Endodermal cell (in vitro differentiated cells): ENCODE measurements at regions not wholly inside any gene's neighbourhood (a gene's known extent, or its start where the extent isn't known, plus 50 kb on each side); places are given as distances from the start of the nearest gene placed in this dataset.
"Not testable (repeated sequence)": the region's sequence is repeated elsewhere in the genome, so short reads cannot be mapped to it uniquely, and the experiment has no call there.

Source experiments
- DNase-seq: peaks from one replicate; pipeline ENCODE4 v3.0.0-alpha.2; 2017
- H3K27ac ChIP-seq: 2 replicates; pipeline ENCODE4 v1.5.1; 2013; ENCODE audit warnings: mild to moderate bottlenecking, low read depth, low read length, moderate library complexity
- H3K27me3 ChIP-seq: 2 replicates; pipeline ENCODE4 v1.6.1; 2013; ENCODE audit warnings: mild to moderate bottlenecking, low read length, moderate library complexity; ENCODE audit not compliant: insufficient read depth, control insufficient read depth, poor library complexity, severe bottlenecking
- H3K36me3 ChIP-seq: 2 replicates; pipeline ENCODE4 v1.7.0; 2013; ENCODE audit warnings: mild to moderate bottlenecking, low read length, moderate library complexity; ENCODE audit not compliant: control insufficient read depth, insufficient read depth
- H3K4me1 ChIP-seq: one replicate; pipeline ENCODE4 v1.7.0; 2013; ENCODE audit warnings: low read length; ENCODE audit not compliant: control insufficient read depth, insufficient read depth
- H3K4me3 ChIP-seq: 2 replicates; pipeline ENCODE4 v1.5.1; 2013; ENCODE audit warnings: mild to moderate bottlenecking, low read length, moderate library complexity
- H3K9ac ChIP-seq: 2 replicates; pipeline ENCODE4 v1.6.1; 2013; ENCODE audit warnings: mild to moderate bottlenecking, low read length, moderate library complexity; ENCODE audit not compliant: poor library complexity, severe bottlenecking; ENCODE audit errors: extremely low read depth
- H3K9me3 ChIP-seq: 2 replicates; pipeline ENCODE4 v1.6.1; 2013; ENCODE audit warnings: mild to moderate bottlenecking, low read length, moderate library complexity; ENCODE audit not compliant: control insufficient read depth
- H3K27ac Mint-ChIP-seq: 2 replicates; pipeline ENCODE4 v1.8.0; 2020; ENCODE audit warnings: mixed read lengths
- H3K27me3 Mint-ChIP-seq: 2 replicates; pipeline ENCODE4 v1.8.0; 2021; ENCODE audit warnings: mild to moderate bottlenecking, mixed read lengths; ENCODE audit not compliant: insufficient read depth
- H3K36me3 Mint-ChIP-seq: 2 replicates; pipeline ENCODE4 v1.8.0; 2020; ENCODE audit warnings: low read depth, mixed read lengths
- H3K4me1 Mint-ChIP-seq: 2 replicates; pipeline ENCODE4 v1.8.0; 2020; ENCODE audit warnings: mixed read lengths
- H3K4me3 Mint-ChIP-seq: 2 replicates; pipeline ENCODE4 v1.8.0; 2020; ENCODE audit warnings: mild to moderate bottlenecking, moderate library complexity, mixed read lengths
- H3K9me3 Mint-ChIP-seq: 2 replicates; pipeline ENCODE4 v1.8.0; 2020; ENCODE audit warnings: mild to moderate bottlenecking, mixed read lengths
- WGBS, 2 experiments: methylation state at CpG; one replicate each; pipeline versions ENCODE4 v1.1.5 to v1.1.7; 2013; ENCODE audit warnings: missing lambda C conversion rate in 2 of 2, mixed read lengths in 1 of 2; ENCODE audit not compliant: insufficient coverage in 1 of 2, insufficient read length in 1 of 2; 5-methylcytosine and 5-hydroxymethylcytosine counted together
- TF ChIP-seq, protein P1 (sequence below): fragments of 200-600 bp; sonication (generic); conservative IDR thresholded peaks from 2 replicates; pipeline ENCODE4 v1.5.0; 2021; ENCODE audit warnings: antibody characterized with exemption, mild to moderate bottlenecking

DNA sequence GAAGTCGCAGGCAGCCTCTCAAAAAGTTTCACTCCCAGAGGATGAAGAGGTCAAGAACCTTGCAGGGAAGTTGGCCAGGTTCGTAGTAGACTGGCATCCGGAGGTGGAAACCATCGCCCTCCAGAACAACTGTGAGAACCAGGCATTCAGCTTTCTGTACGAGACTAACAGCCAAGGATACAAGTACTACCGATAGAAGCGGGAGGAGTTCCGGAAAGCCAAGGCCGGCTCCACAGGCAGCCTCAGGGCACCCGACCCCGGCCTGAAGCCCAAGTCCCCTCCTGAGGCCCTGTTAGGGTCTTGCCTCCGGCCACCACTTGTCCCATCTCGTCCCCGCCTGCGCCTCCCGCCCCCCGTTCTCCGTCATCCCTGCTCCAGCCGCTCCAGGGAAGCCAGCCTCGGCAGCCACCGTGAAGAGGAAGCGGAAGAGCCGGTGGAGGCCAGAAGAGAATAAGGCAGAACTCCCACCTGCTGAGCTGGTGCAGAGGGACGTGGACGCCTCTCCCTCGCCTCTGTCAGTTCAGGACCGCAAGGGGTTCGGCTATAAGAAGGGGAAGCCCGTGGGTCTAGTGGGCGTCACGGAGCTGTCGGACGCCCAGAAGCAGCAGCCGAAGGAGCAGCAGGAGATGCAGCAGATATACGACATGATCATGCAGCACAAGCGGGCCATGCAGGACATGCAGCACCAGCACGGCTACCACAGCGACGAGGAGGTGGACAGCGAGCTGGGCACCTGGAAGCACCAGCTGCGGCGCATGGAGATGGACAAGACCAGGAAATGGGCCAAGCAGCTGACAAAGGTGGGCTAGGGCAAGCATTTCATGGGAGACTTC is 366.8 kb upstream of the ATXN7L3B start:
- Histone ChIP-seq H3K27ac (no peak overlapping the region), H3K36me3 (no peaks in the 10 kb centered on the region), H3K9me3 (peaks cover 14% of the 10 kb centered on the region), H3K27me3 (no peaks in the 10 kb centered on the region), H3K9ac (no peak overlapping the region), H3K4me3 (no peak overlapping the region), H3K4me1 (no peaks in the 10 kb centered on the region)
- Mint-ChIP-seq H3K9me3 (peaks cover 15% of the 10 kb centered on the region), H3K27ac (no peak overlapping the region), H3K27me3 (no peaks in the 10 kb centered on the region), H3K36me3 (peaks cover 5% of the 10 kb centered on the region), H3K4me3 (no peak overlapping the region), H3K4me1 (peaks cover 9% of the 10 kb centered on the region)
- no peak for DNase-seq
- TF ChIP-seq, protein P1, sequence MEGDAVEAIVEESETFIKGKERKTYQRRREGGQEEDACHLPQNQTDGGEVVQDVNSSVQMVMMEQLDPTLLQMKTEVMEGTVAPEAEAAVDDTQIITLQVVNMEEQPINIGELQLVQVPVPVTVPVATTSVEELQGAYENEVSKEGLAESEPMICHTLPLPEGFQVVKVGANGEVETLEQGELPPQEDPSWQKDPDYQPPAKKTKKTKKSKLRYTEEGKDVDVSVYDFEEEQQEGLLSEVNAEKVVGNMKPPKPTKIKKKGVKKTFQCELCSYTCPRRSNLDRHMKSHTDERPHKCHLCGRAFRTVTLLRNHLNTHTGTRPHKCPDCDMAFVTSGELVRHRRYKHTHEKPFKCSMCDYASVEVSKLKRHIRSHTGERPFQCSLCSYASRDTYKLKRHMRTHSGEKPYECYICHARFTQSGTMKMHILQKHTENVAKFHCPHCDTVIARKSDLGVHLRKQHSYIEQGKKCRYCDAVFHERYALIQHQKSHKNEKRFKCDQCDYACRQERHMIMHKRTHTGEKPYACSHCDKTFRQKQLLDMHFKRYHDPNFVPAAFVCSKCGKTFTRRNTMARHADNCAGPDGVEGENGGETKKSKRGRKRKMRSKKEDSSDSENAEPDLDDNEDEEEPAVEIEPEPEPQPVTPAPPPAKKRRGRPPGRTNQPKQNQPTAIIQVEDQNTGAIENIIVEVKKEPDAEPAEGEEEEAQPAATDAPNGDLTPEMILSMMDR: no peak
- WGBS, 2 experiments: 94 to 96% methylated on average over 26 to 42 of the region's 42 CpGs

DNA sequence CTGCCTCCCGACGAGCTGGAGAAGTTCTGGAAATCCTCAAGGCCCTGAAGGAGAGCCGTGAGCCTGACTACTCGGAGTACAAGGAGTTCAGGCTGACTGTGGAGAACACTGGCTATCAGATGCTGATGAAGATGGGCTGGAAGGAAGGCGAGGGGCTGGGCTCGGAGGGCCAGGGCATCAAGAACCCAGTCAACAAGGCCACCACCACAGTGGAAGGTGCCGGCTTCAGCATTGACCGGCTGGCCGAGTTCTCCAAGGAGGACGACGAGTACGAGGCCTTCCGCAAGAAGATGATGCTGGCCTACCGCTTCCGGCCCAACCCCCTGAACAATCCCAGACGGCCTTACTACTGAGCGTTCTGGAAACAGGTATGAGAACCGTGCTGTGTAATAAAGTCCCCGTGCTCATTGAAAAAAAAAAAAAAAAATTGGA is 366.1 kb upstream of the ATXN7L3B start:
- Mint-ChIP-seq H3K9me3 (peaks cover 15% of the 10 kb centered on the region), H3K27me3 (no peaks in the 10 kb centered on the region), H3K36me3 (peaks cover 5% of the 10 kb centered on the region), H3K4me3 (no peak overlapping the region), H3K4me1 (peaks cover 9% of the 10 kb centered on the region), H3K27ac (no peak overlapping the region)
- H3K27ac ChIP-seq: no peak overlapping the region
- no peak for DNase-seq
- no peaks in the 10 kb centered on the region for H3K36me3 ChIP-seq
- 93 to 96% methylated on average over 7 to 19 of the region's 19 CpGs for WGBS, 2 experiments
- TF ChIP-seq, protein P1: no peak
- H3K27me3 ChIP-seq: no peaks in the 10 kb centered on the region
- H3K9ac ChIP-seq: no peak overlapping the region
- peaks cover 17% of the 10 kb centered on the region for H3K9me3 ChIP-seq
- no peak overlapping the region for H3K4me3 ChIP-seq
- no peaks in the 10 kb centered on the region for H3K4me1 ChIP-seq

DNA sequence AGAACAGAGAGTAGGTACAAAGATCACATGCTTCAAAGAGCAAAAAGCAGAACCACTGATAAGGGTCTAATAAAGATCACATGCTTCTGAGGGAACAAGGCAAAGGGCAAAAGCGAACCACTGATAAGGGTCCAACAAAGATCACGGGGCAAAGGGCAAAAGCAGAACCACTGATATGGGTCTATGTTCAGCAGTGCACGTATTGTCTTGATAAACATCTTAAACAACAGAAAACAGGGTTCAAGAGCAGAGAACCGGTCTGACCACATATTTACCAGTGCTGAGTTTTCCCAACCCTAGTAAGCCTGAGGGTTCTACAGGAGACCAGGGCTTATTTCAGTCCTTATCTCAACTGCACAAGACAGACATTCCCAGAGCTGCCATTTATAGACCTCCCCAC is 362.7 kb upstream of the ATXN7L3B start:
- peaks cover 23% of the 10 kb centered on the region for H3K9me3 ChIP-seq
- not testable (repeated sequence) for H3K36me3 ChIP-seq, DNase-seq, H3K9ac ChIP-seq, H3K4me1 Mint-ChIP-seq, H3K4me3 Mint-ChIP-seq, H3K27ac Mint-ChIP-seq, H3K4me1 ChIP-seq, H3K36me3 Mint-ChIP-seq, H3K27me3 ChIP-seq, H3K27ac ChIP-seq, H3K4me3 ChIP-seq, H3K27me3 Mint-ChIP-seq
- peaks cover 15% of the 10 kb centered on the region for H3K9me3 Mint-ChIP-seq
- 99 to 100% methylated on average over 4 of the region's 4 CpGs for WGBS, 2 experiments
